NCI-H2171 treated with DMSO at 0.1 percent for 48 hours (cell line): ENCODE measurements at regions not wholly inside any gene's neighbourhood (a gene's known extent, or its start where the extent isn't known, plus 50 kb on each side); places are given as distances from the start of the nearest gene placed in this dataset.

Experiments
- DNase-seq: peaks from one replicate; lab custom pipeline; 2025; lab: John Stamatoyannopoulos, UW

DNA sequence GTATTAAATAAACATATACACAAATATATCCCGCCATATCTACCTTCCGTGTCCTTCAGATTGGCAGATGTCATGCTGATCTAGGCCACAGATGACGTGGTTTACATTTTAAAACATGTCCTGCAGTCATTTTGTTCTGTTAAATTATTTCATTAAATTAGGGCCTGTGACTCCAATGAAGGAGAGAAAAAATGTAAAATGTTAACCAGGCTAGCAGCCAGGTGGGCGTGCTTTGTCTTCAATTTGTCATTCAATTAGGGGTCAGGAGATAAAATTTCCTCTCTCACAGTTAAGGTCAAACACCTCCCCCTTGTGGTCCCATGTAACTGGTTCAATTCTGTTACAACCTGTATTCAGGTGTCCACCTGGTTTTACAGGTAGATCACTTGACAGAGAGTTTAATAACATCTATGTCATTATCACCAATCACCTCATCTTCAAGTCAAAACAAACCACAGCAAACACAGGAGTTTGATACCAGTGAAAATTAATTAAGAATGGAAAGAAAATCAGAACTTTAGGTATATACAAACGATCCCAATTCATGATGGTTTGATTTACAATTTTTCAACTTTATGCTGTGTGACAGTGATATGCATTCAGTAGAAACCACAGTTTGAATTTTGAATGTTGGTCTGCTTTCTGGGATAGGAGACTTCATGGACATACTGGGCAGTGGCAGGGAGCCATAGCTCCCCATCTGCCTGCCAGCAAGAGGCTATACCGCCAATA lies 339.4 kb downstream of the CMPK2 start:
- DNase-seq, result peak; percentile 90

DNA sequence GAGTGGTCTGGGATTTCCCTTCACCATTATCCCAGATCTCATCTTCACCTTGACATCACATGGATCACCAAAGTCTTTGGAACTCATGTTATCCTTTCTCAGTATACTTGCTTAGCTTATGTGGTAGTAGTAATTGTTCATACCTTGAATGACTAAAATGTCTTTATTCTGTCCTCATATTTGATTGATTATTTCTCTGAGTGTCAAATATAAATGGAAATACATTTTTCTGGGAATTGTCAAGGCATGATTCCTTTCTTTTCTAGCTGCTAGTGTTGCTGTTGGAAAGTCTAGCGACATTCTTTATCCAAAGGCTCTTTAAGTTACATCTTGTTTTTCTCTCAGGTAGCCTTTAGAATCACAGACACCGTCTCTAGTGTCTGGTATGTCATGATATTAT lies 334.4 kb downstream of the CMPK2 start:
- DNase-seq, result no peak

DNA sequence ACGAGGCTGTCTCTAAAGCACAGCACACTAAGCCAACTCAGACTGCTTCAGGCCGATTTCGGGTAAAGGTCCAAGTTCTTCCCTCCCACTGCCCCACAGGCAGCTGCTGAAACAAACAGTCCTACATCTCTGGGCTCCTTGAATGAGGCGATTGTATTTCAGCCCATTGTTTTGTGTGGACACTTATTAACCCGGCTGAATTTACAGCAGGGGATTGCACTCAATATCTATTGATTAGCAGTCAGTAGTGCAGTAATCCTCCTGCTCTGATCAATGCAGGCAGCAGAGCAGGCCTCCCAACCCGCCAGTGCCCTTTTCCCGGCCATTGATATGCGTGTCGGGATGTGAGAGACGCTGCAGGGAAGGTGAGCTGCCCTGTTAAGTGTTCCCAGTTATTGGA lies 330.1 kb downstream of the CMPK2 start:
- no peak for DNase-seq

DNA sequence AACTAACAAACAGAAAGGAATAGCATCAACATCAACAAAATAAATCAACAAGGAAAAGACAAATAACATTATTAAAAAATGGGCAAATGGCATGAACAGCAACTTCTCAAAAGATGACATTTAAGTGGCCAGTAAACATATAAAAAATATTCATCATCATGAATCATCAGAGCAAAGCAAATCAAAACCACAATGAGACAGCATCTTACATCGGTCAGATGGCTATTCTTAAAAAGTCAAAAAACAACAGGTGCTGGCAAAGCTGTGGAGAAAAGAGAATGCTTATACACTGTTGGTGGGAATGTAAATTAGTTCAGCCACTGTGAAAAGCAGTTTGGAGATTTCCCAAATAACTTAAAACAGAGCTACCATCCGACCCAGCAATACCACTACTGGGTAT lies 327.1 kb downstream of the CMPK2 start:
- DNase-seq, result no peak

DNA sequence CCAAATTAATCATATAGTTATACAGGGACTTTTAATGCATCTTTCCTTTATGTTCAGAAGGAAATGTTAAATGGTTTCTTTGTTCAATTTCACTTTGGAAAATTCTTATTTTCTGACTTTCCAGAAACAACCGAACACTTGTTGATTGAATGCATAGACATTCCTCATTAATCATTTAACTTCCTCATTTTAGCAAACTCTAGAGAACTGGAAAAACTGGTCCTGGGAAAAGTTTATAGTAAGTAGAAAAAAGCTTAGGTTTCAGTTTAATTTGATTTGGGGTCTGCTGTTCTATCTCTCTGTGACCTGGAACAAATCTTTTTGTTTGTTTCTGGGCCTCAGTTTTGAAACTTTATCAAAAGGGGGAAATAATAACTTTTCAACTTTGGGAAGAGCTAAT lies 320.4 kb downstream of the CMPK2 start:
- no peak for DNase-seq

DNA sequence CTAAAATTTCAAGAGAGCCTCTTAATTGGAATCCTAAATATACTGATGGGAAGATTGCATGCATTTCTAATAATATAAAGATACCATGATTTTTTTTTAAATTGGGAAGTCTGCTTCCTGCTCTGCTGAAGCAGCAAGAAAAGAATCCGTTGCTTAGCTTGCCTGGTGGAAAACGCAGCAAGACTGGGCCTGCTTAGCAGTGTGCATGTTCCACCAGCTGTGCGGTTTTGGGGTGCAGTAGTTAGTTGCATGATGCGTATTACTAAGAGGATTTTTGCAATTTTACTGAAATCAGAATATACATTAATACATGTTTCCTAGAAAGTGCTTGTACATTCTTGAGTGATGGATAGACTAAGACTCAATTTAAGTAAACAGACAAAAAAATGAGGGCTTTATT lies 319.9 kb downstream of the CMPK2 start:
- DNase-seq, result no peak

DNA sequence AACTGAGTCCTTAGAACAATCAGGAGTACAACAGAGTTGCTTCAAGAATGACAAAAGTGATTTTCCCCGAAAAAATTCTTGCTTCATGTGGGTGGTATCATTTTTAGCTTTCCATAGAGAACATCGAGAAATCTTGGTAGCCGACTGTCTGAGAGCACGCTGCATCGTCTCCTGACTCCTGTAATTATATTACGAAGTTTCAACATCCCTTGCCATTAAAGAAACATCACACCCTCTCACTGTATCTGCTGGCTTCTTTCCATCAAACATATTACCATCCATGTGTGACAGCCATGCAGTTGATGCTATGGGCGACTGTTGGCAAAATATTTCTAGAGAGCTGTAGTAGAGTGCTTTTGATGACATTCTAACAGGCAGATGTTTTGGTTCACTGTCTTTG lies 311.2 kb downstream of the CMPK2 start:
- peak; percentile 84 for DNase-seq

DNA sequence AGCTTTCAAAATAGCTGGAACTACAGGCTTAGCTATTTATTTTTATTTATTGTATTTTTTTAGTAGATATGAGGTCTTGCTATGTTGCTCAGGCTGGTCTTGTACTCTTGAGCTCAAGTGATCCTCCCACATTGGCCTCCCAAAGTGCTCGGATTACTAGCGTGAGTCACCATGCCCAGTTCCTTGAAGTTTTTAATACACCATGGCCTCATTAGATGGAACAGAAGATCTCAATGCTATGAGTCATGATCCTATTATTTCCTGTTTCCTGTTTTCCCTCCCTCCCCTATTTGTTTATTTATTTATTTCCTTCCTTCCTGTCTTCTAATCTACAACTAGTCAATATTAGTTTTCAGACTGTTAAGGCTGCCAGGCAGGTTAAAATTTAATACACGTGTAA lies 309.0 kb downstream of the CMPK2 start:
- DNase-seq, result no peak

DNA sequence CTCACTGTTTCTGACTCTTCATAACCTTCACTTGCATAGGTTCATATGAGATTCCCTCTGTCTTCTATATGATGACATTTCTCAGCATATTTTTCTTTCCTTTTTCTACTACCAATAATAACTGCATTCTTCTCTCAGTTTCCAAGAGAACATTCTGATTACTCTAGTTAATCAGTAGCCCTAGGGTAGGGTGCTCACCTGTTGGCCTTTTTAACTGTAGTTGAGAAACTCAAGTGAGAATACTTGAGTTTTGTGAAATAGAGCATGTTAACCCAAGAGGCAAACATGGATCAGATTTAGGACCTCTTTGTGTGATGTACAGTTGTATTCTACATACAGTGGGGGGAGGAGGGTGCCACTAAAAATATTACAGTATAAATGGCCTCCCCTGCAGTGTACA lies 308.0 kb downstream of the CMPK2 start:
- no peak for DNase-seq

DNA sequence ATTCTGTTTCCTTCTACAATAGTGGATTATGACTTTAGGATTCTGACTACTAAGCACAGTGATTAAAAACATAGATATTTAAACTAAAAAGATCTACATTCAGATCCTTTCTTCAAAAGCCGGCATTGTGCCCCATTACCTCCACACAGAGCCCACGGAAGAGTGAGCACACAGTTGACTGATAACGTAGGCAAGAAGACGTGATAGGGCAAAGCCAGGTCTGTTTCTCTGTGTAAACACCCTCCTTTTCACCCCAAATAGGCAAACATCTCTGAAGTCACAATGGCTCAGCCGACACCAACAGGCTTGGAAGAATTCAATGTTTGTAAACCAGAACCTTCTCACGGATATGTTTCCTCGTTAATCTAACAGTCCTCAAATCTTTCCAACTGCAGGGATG lies 302.9 kb downstream of the CMPK2 start:
- DNase-seq, result no peak

DNA sequence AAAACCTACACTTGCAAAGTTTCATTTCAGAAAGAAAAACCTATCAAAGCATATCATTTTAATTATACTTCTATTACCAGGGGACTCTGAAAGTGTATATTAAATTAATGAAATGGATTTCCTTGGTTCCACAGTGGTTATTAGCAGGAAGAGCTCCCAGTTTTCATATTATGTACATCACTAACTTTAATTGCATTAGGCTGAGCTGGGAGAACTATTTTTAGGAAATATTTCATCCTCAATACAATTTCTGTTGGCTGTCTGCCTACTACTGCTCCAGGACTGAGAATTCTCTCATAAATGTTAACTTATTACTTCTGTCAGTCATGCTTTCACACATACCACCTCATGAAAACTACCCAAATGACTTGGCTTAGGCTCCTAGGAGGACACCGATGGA lies 301.4 kb downstream of the CMPK2 start:
- no peak for DNase-seq

DNA sequence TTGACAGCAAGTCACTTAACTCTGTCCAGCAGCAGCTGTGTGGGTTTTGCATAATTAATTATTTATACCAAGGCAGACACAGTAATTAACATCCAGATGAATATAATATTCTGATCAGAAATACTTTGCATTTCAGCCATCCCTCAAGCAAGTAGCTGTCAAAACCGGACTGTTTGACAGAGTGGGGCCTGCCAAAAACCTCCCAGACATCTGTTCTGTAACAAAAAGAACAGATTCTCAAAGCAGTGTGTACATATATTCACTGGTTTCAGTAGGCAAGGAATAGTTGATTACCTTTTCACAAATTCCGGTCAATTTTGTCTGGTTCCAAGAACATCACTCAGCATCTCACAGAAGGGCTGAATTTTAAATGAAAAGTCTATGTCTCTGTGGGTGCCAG lies 291.6 kb downstream of the CMPK2 start:
- peak; percentile 50 for DNase-seq

DNA sequence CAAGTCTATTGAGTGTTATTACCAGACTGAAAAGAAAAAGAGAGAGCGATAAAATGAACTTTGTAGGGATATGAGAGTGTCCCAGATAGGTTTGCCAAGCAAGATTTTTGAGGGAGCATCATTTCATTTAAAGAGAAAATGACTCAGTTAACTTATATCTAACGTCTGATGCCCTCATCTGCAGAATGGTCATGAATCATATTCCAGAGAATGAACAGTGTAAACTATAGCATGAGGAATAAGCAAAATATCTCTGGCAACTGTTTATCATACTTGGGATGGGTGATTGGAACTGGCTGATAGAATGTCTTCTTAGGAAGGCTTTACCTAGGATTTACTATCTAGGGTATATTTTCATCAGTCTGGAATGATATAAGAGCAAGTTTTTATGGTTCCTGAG lies 289.4 kb downstream of the CMPK2 start:
- DNase-seq, result no peak

DNA sequence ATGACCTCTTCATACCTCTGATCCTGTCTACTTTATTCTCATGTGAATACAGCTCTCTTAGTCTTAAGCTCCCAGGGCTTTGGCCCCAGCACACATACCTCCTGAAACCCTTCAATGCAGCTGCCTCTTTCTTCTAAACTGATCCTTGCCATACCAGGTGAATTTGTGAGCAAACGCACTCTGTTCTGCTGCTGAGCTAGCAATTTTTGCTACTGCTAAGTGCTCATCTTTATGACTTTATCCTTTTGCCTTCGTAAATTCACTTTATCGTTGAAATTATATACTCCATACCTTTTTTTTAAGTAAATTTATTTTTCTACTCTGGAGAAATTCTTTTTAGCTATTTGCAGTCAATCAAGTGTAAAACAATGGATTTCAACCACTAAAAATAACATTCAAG lies 287.7 kb downstream of the CMPK2 start:
- no peak for DNase-seq

DNA sequence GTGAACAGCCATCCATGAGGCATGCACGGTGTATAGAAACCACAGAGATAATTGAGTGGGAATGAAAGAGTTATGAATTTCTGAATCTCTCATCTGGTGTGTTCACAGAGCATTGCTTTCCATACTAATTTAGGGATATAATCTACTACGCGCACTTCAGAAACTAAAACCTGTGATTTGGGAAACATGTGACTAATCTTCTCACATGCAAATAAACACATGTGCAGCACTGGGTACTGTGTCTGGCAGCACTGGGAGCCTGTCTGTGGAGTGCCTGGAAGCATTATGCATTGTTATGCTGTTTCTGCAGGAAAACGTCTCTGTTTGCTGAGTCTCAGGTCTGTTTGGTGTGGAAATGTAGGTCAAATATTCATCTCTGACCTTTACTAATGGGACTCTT lies 287.3 kb downstream of the CMPK2 start:
- no peak for DNase-seq

DNA sequence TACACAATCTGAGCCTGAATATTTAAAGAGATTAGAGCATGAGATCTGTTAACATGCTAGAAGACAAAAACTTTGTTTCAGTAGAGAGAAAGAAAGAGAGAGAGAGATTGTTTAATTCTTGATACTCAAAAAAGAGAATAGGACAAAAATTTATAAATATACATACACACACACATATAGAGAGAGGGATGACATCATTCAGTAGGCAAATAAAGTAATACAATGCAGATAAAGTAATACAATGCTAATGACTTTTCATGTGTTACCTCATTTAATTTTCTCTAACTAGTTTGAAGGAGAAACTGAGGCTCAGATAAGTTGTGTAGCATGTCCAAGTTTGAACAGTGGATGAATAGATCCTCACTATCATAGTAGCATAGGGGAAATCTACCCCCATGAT lies 286.4 kb downstream of the CMPK2 start:
- DNase-seq, result no peak

DNA sequence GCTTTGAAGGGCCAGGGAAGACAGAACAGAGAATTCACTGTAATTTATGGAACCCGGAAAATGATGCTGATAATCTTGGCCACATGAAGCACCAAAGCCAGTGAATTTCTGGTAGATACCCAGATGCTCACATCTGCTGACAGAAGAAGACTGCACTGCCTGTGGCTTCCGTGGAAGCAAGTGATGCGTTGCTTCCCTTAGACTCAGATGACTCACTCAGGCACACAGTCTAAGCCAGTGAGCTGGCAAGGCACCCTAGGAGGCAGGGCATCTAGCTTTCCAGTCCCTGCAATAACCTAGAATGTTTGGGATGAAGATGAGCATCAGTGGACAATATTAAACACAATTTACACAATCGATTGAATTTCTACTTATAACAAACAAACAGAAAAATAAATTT lies 284.7 kb downstream of the CMPK2 start:
- no peak for DNase-seq

DNA sequence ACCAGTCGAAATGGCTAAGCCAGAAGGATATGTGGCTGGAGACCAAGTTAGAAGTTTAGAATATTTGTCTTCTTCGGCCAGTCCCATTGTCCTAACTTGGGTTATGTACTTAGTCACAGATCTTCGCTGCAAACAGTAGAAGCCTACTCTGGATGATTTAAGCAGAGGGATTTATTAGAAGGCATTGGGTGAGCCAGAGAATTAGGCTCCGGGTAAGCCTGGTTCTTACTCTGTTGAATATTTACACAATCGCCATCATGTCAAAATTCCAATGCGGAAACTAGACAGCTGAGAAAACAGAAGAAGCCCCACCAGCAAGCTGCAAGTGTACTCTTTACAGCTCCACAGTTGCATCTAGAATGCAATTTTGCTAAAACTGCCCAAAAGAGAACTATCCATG lies 276.6 kb downstream of the CMPK2 start:
- DNase-seq, result no peak

DNA sequence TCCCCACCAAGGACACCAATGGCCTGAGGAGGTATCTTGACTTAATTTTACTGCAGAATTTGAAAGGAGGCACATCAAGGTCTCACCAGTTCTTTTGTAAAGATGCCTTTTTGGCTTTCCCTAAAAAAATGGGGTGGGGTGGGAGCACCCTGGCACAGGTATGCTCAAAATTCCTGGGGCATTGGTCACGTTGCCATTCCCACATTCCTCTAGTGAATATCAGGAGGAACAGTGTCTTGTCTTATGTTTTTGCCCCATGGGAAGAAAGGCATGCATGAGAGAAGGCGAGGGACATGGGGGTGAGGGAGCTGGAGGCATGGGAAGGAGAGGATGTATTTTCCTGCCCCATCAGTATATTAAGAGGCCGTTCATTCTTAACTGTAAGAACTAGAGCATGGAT lies 275.3 kb downstream of the CMPK2 start:
- no peak for DNase-seq

DNA sequence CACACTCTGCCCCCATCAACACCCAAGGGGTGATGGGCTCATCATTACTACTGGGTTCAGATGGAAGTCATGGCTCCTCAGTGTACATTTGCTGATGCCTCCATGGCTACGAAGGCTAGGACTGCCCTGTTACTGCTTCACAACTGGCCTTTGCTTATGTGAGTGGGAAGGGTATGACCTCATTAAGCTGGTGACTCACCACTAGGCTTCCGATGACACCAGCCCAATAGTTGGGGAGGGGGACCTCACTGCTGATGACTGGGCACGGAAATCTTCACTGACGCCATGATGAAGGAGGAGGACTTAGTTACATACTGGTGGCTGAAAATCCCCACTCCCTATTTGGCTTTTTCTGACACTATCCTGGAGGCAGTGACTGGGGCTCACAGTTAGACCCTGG lies 263.2 kb downstream of the CMPK2 start:
- no peak for DNase-seq

DNA sequence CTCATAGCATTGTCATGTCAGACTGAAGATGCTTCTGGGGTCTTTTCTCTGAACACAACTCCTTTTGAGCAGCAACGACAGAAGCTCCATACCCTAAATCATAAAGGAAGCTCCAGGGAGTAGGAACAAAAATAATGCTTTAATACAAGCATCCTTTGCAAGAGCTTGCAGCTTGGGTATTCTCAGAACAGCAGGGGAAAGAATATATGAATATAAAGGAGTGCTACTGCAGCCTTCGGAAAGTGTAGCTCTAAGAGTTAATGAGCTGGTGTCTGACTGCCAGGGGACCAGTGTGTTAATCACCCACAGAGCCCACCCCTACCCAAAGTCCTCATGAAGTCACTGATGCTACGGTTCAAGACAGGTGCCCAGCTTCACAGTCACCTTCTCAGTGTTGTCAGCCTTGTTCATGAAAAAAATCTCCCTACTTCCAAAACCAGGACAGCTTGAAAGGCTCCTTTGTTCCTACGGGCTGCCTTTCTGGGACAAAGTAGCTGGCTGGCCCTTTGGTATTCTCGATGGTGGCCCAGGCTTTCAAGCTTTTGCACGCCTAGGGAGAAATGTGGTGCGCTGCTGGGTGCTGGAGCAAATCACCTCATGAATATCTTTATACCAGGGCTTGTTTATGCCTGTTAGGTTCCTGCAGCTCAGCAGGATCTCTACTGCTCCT lies 259.7 kb downstream of the CMPK2 start:
- DNase-seq, result no peak

DNA sequence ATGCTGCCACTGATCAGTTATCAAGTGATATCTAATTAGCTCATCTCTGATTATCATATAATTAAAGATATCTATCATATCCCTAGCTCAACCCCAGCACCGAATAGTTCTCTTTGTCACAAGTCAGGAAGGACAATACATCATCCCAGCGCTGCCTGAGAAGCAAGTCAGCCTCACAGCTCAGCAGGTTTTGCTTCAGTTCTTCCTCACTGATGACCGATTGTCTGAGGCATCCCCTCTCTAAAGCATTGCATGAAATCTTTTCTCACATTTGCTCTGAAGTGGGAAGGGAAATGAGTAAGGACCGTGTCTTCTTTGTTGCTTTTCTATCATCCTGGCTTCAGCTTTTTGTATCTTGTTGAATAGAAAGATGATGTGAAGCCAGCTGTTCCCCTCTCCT lies 247.9 kb downstream of the CMPK2 start:
- DNase-seq, result no peak

DNA sequence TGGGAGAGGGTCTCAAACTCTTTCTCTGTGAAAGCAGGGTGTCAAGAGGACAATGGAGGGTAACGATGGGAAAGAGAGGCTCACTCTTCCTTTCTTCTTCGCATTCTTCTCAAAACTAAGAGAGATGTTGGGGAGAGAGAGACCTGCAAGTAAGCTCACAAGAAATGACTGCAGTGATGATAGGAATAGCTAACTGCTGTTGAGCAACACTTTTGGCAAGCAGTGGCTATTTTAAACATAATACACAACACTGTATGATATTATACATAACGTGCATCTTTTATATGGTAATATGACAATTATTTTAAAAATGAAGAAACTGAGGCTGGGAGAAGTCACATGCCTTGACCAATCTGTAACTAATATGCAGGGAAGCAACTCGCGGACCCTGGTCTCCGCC lies 247.5 kb downstream of the CMPK2 start:
- DNase-seq, result no peak

DNA sequence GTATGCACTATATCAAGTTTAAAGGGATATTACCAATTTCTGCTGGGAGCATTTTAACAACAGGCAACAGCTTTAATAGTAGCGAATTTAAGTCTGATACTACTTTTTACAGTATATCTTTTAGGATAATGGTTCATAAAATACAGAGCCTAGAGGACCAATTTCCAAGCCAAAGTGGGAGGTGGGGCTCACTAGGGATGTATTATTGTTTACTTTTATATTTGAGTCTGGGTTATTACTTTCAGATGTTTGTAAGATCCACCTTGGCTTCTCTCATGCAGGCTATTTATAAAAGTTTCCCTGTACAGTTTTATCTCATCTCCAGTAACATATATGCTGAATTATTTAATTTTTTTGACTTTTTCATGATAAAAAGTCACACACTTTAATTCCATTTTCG lies 242.0 kb downstream of the CMPK2 start:
- DNase-seq, result no peak
